GM23338 (cell line): ENCODE measurements at regions not wholly inside any gene's neighbourhood (a gene's known extent, or its start where the extent isn't known, plus 50 kb on each side); places are given as distances from the start of the nearest gene placed in this dataset.

ENCODE experiments used
- ATAC-seq: fragments of 200-7000 bp; cut with Tn5 transposase; 3 replicates; pipeline ENCODE4 v1.9.1; 2020
- DNase-seq: peaks from one replicate; pipeline ENCODE4 v3.0.0-alpha.2; 2015; ENCODE audit warnings: low spot score
- H2AFZ ChIP-seq: fragments of 200-600 bp; sonication (generic); 2 replicates; pipeline ENCODE4 v1.8.0; 2016; ENCODE audit warnings: antibody characterized with exemption, mild to moderate bottlenecking, moderate library complexity
- H3F3A ChIP-seq: fragments of 200-600 bp; sonication (generic); replicated peaks from 2 replicates; pipeline ENCODE4 v1.8.0; 2017; ENCODE audit warnings: antibody characterized with exemption, mixed run types, low read depth
- H3K27ac ChIP-seq: fragments of 200-600 bp; sonication (generic); 2 replicates; pipeline ENCODE4 v1.6.1; 2016; ENCODE audit warnings: low read depth
- H3K27me3 ChIP-seq: fragments of 200-600 bp; sonication (generic); 2 replicates; pipeline ENCODE4 v1.8.0; 2016; ENCODE audit warnings: mild to moderate bottlenecking, mixed run types, moderate library complexity; ENCODE audit not compliant: insufficient read depth
- H3K36me3 ChIP-seq: fragments of 200-600 bp; sonication (generic); 2 replicates; pipeline ENCODE4 v1.8.0; 2016; ENCODE audit warnings: mild to moderate bottlenecking; ENCODE audit not compliant: insufficient read depth
- H3K4me1 ChIP-seq: fragments of 200-600 bp; sonication (generic); 2 replicates; pipeline ENCODE4 v1.8.0; 2016; ENCODE audit warnings: mild to moderate bottlenecking, moderate library complexity; ENCODE audit not compliant: insufficient read depth
- H3K4me2 ChIP-seq: fragments of 200-600 bp; sonication (generic); 2 replicates; pipeline ENCODE4 v1.7.1; 2017; ENCODE audit warnings: mixed run types
- H3K4me3 ChIP-seq: fragments of 200-600 bp; sonication (generic); 2 replicates; pipeline ENCODE4 v1.6.1; 2016; ENCODE audit warnings: mixed run types
- H3K79me2 ChIP-seq: fragments of 200-600 bp; sonication (generic); replicated peaks from 2 replicates; pipeline ENCODE4 v1.8.0; 2017; ENCODE audit warnings: mild to moderate bottlenecking; ENCODE audit not compliant: insufficient read depth
- H3K9me2 ChIP-seq: fragments of 200-600 bp; sonication (generic); 2 replicates; pipeline ENCODE4 v1.8.0; 2017; ENCODE audit not compliant: insufficient read depth
- H4K20me1 ChIP-seq: fragments of 200-600 bp; sonication (generic); replicated peaks from 2 replicates; pipeline ENCODE4 v1.8.0; 2017; ENCODE audit warnings: mild to moderate bottlenecking; ENCODE audit not compliant: insufficient read depth
- H3K27ac Mint-ChIP-seq: 2 replicates; pipeline ENCODE4 v1.8.0; 2020; ENCODE audit warnings: inconsistent platforms, mild to moderate bottlenecking, moderate library complexity, mixed read lengths
- H3K27me3 Mint-ChIP-seq: 3 replicates; pipeline ENCODE4 v1.8.0; 2022; ENCODE audit warnings: low read depth, mild to moderate bottlenecking, moderate library complexity, mixed read lengths, inconsistent platforms; ENCODE audit not compliant: insufficient read depth, poor library complexity
- H3K36me3 Mint-ChIP-seq: 3 replicates; pipeline ENCODE4 v1.8.0; 2021; ENCODE audit warnings: low read depth, mild to moderate bottlenecking, inconsistent platforms, moderate library complexity, mixed read lengths
- H3K4me1 Mint-ChIP-seq: 3 replicates; pipeline ENCODE4 v1.8.0; 2020; ENCODE audit warnings: mild to moderate bottlenecking, inconsistent platforms, mixed read lengths
- H3K4me3 Mint-ChIP-seq: 3 replicates; pipeline ENCODE4 v1.8.0; 2021; ENCODE audit warnings: moderate library complexity, mild to moderate bottlenecking, inconsistent platforms, mixed read lengths
- H3K9me3 Mint-ChIP-seq: 3 replicates; pipeline ENCODE4 v1.8.0; 2020; ENCODE audit warnings: moderate library complexity, mild to moderate bottlenecking, inconsistent platforms, mixed read lengths
- CREB1 ChIP-seq: fragments of 250-450 bp; sonication (Bioruptor Pico); IDR thresholded peaks from 2 replicates; pipeline ENCODE4 v1.5.0; 2020; ENCODE audit warnings: low read depth, mild to moderate bottlenecking, moderate library complexity
- CTCF ChIP-seq, 2 experiments: fragments of 200-600 bp in 1 of 2; sonication (generic) in 1 of 2; conservative IDR thresholded peaks; 2 replicates each; pipeline versions ENCODE4 v1.5.1 to v1.6.1; 2016 to 2017; ENCODE audit warnings: antibody characterized with exemption in 2 of 2, low read depth in 2 of 2, mild to moderate bottlenecking in 2 of 2, moderate library complexity in 1 of 2
- ETS1 ChIP-seq: IDR thresholded peaks from 2 replicates; pipeline ENCODE4 v1.6.1; 2016; ENCODE audit warnings: antibody characterized with exemption
- JUNB ChIP-seq: IDR thresholded peaks from one replicate; pipeline ENCODE4 v1.6.1; 2016; ENCODE audit warnings: antibody characterized with exemption; ENCODE audit not compliant: unreplicated experiment
- NANOG ChIP-seq: IDR thresholded peaks from 2 replicates; pipeline ENCODE4 v1.6.1; 2016; ENCODE audit warnings: antibody characterized with exemption, borderline replicate concordance
- POLR2AphosphoS5 ChIP-seq: IDR thresholded peaks from 2 replicates; pipeline ENCODE4 v1.6.1; 2016; ENCODE audit warnings: antibody characterized with exemption, low read depth
- REST ChIP-seq: IDR thresholded peaks from one replicate; pipeline ENCODE4 v1.6.1; 2018; ENCODE audit warnings: antibody characterized with exemption; ENCODE audit not compliant: unreplicated experiment
- STAT1 ChIP-seq: IDR thresholded peaks from one replicate; pipeline ENCODE4 v1.6.1; 2016; ENCODE audit warnings: antibody characterized with exemption; ENCODE audit not compliant: unreplicated experiment
- ZNF114 ChIP-seq: fragments of 250-450 bp; sonication (Bioruptor Pico); IDR thresholded peaks from 2 replicates; pipeline ENCODE4 v1.5.0; 2020; ENCODE audit warnings: mild to moderate bottlenecking, moderate library complexity
- ZNF462 ChIP-seq: fragments of 250-450 bp; sonication (Bioruptor Pico); IDR thresholded peaks from 2 replicates; pipeline ENCODE4 v1.5.0; 2020; ENCODE audit warnings: mild to moderate bottlenecking, moderate library complexity

- H3K4me3 ChIP-seq, result no peak overlapping the region
- TF ChIP-seq NANOG, result no peak
- no peak for TF ChIP-seq ZNF114
- no peak for TF ChIP-seq ETS1
- no peak for TF ChIP-seq POLR2AphosphoS5
- TF ChIP-seq STAT1, result no peak
- TF ChIP-seq JUNB, result no peak
- no peak for TF ChIP-seq ZNF462
- no peak for TF ChIP-seq CREB1
- TF ChIP-seq CTCF (conservative IDR thresholded peaks at IDR 0.05; ENCODE audit: low read depth in 2 of 2), result no peak
- TF ChIP-seq REST, result no peak
- H3K27ac Mint-ChIP-seq, result no peak overlapping the region
- H3K4me1 ChIP-seq, result no peaks in the 10 kb centered on the region
- peaks cover 3% of the 10 kb centered on the region; the same call in 2 of the 3 replicates for H3K4me1 Mint-ChIP-seq
- no peak overlapping the region for H2AFZ ChIP-seq
- ATAC-seq (no peak), DNase-seq (no peak)
- H3F3A ChIP-seq, result no peaks in the 10 kb centered on the region
- H3K36me3 ChIP-seq, result no peaks in the 10 kb centered on the region
- H3K27me3 ChIP-seq, result no peaks in the 10 kb centered on the region
- H3K36me3 Mint-ChIP-seq, result no peaks in the 10 kb centered on the region; the same call in 2 of the 3 replicates
- H4K20me1 ChIP-seq, result no peaks in the 10 kb centered on the region
- H3K4me2 ChIP-seq, result no peak overlapping the region
- peaks cover 5% of the 10 kb centered on the region; the same call in 2 of the 3 replicates for H3K9me3 Mint-ChIP-seq
- H3K27me3 Mint-ChIP-seq, result no peaks in the 10 kb centered on the region
- no peaks in the 10 kb centered on the region for H3K79me2 ChIP-seq
- peaks cover 6% of the 10 kb centered on the region; the same call in 1 of the 2 replicates for H3K9me2 ChIP-seq
- H3K27ac ChIP-seq, result no peak overlapping the region
- no peak overlapping the region for H3K4me3 Mint-ChIP-seq
Measured at GRCh38 chr4:32427566-32427965, 1707.4 kb downstream of the PCDH7 start.
